Panc1 (cell line): ENCODE measurements at regions not wholly inside any gene's neighbourhood (a gene's known extent, or its start where the extent isn't known, plus 50 kb on each side); places are given as distances from the start of the nearest gene placed in this dataset.

Experiments used
- ATAC-seq: fragments of 200-7000 bp; cut with Tn5 transposase; 2 replicates; pipeline ENCODE4 v1.9.1; 2020; ENCODE audit warnings: mild to moderate bottlenecking, moderate library complexity
- BruUV-seq: library from RNA; stranded (reverse); fragments of 400-500 nt; replicated peaks from 2 replicates; lab custom pipeline; 2021; lab: Mats Ljungman, UMichigan
- CTCF ChIA-PET: fragments of 300-600 bp; sonication (Branson Sonifier 250); formaldehyde crosslinking; loops from one replicate; lab custom pipeline; 2022; ENCODE audit warnings: antibody characterized with exemption; lab: Charles Lee
- POLR2A ChIA-PET: fragments of 300-600 bp; sonication (Branson Sonifier 250); formaldehyde crosslinking; loops from one replicate; lab custom pipeline; 2022; ENCODE audit warnings: antibody characterized with exemption; lab: Charles Lee
- DNase-seq: peaks from one replicate; pipeline ENCODE4 v3.0.0-alpha.2; 2010; ENCODE audit warnings: low read depth, low spot score
- H3K27ac ChIP-seq: 2 replicates; pipeline ENCODE4 v1.5.1; 2011; ENCODE audit warnings: mild to moderate bottlenecking, low read length, inconsistent platforms
- H3K27me3 ChIP-seq: fragments of 200-500 bp; sonication (Bioruptor generic); 2 replicates; pipeline ENCODE4 v1.6.0; 2014; ENCODE audit warnings: low read length, inconsistent platforms; ENCODE audit not compliant: control insufficient read depth, insufficient read depth
- H3K36me3 ChIP-seq: fragments of 200-500 bp; sonication (Bioruptor generic); 2 replicates; pipeline ENCODE4 v1.5.1; 2014; ENCODE audit warnings: inconsistent platforms, mild to moderate bottlenecking, low read length, moderate library complexity; ENCODE audit not compliant: control insufficient read depth, insufficient read depth
- H3K4me1 ChIP-seq: 2 replicates; pipeline ENCODE4 v1.5.1; 2011; ENCODE audit warnings: inconsistent platforms, mild to moderate bottlenecking, low read length, moderate library complexity; ENCODE audit not compliant: control insufficient read depth, insufficient read depth
- H3K4me3 ChIP-seq, 2 experiments: 2 replicates each; pipeline ENCODE4 v1.5.1; 2011 to 2012; ENCODE audit warnings: low read depth in 2 of 2, low read length in 2 of 2, mild to moderate bottlenecking in 2 of 2, inconsistent platforms in 1 of 2, moderate library complexity in 1 of 2
- H3K9me3 ChIP-seq: fragments of 200-500 bp; sonication (Bioruptor generic); 2 replicates; pipeline ENCODE4 v1.5.1; 2014; ENCODE audit warnings: low read depth, mild to moderate bottlenecking, inconsistent platforms, low read length, moderate library complexity; ENCODE audit not compliant: control insufficient read depth, insufficient read depth
- POLR2AphosphoS5 ChIP-seq: IDR thresholded peaks from 2 replicates; pipeline ENCODE4 v1.6.1; 2012; ENCODE audit warnings: mild to moderate bottlenecking, low read depth, low read length, moderate library complexity
- SIN3A ChIP-seq: IDR thresholded peaks from 2 replicates; pipeline ENCODE4 v1.6.1; 2012; ENCODE audit warnings: low read depth, mild to moderate bottlenecking, low read length, moderate library complexity, borderline replicate concordance; ENCODE audit not compliant: insufficient read depth
- TCF7L2 ChIP-seq: IDR thresholded peaks from 2 replicates; pipeline ENCODE4 v1.6.1; 2011; ENCODE audit warnings: mild to moderate bottlenecking, low read depth, low read length, inconsistent platforms
- in situ Hi-C: cut with HindIII; loops from 2 replicates; pipeline ENCODE4 v1.10.0; 2016; ENCODE audit warnings: low sequenced_read_pairs, low pct_unique_long_range_greater_than_20kb
- intact Hi-C: fragments of 100-400 bp; cut with micrococcal nuclease; formaldehyde crosslinking; loops from one replicate; pipeline ENCODE4 v1.10.0; 2022; ENCODE audit not compliant: unreplicated experiment
- TF ChIP-seq, protein P1 (sequence below), 2 experiments: IDR thresholded peaks; 2 replicates each; pipeline ENCODE4 v1.6.1; 2011 to 2012; ENCODE audit warnings: low read depth in 2 of 2, control low read depth in 1 of 2, low read length in 1 of 2, mild to moderate bottlenecking in 1 of 2, moderate library complexity in 1 of 2; ENCODE audit not compliant: insufficient read depth in 1 of 2
- TF ChIP-seq, protein P2 (sequence below): fragments of 450-650 bp; IDR thresholded peaks from 2 replicates; pipeline ENCODE4 v1.5.1; 2017; ENCODE audit warnings: mild to moderate bottlenecking

DNA sequence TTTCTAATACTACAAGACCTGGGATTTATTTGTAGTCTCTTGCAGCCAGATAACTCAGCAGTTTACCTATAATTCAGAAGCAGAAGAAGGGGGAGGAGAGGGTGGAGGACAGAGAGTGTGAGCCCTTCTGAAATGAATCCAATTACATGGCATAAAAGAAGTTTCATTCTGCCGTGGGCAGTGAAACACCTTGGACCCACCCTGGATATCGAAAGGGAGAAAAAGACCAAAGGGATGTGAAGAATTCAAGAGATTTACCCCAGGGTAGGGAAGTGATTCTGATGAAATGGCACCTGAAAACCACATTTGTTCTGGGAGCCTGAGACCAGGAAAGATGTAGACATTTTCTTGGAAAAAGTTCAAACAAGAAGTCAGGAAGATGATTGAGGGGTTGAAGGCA, 140.9 kb downstream of the NDFIP2 start:
- CTCF ChIA-PET, result no interaction called here
- TF ChIP-seq, protein P1, sequence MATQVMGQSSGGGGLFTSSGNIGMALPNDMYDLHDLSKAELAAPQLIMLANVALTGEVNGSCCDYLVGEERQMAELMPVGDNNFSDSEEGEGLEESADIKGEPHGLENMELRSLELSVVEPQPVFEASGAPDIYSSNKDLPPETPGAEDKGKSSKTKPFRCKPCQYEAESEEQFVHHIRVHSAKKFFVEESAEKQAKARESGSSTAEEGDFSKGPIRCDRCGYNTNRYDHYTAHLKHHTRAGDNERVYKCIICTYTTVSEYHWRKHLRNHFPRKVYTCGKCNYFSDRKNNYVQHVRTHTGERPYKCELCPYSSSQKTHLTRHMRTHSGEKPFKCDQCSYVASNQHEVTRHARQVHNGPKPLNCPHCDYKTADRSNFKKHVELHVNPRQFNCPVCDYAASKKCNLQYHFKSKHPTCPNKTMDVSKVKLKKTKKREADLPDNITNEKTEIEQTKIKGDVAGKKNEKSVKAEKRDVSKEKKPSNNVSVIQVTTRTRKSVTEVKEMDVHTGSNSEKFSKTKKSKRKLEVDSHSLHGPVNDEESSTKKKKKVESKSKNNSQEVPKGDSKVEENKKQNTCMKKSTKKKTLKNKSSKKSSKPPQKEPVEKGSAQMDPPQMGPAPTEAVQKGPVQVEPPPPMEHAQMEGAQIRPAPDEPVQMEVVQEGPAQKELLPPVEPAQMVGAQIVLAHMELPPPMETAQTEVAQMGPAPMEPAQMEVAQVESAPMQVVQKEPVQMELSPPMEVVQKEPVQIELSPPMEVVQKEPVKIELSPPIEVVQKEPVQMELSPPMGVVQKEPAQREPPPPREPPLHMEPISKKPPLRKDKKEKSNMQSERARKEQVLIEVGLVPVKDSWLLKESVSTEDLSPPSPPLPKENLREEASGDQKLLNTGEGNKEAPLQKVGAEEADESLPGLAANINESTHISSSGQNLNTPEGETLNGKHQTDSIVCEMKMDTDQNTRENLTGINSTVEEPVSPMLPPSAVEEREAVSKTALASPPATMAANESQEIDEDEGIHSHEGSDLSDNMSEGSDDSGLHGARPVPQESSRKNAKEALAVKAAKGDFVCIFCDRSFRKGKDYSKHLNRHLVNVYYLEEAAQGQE (IDR thresholded peaks at IDR 0.05; ENCODE audit: insufficient read depth in 1 of 2, low read depth in 2 of 2, low read length in 1 of 2), result no peak
- TF ChIP-seq POLR2AphosphoS5 (no peak), TCF7L2 (no peak)
- TF ChIP-seq, protein P2, sequence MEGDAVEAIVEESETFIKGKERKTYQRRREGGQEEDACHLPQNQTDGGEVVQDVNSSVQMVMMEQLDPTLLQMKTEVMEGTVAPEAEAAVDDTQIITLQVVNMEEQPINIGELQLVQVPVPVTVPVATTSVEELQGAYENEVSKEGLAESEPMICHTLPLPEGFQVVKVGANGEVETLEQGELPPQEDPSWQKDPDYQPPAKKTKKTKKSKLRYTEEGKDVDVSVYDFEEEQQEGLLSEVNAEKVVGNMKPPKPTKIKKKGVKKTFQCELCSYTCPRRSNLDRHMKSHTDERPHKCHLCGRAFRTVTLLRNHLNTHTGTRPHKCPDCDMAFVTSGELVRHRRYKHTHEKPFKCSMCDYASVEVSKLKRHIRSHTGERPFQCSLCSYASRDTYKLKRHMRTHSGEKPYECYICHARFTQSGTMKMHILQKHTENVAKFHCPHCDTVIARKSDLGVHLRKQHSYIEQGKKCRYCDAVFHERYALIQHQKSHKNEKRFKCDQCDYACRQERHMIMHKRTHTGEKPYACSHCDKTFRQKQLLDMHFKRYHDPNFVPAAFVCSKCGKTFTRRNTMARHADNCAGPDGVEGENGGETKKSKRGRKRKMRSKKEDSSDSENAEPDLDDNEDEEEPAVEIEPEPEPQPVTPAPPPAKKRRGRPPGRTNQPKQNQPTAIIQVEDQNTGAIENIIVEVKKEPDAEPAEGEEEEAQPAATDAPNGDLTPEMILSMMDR, result no peak
- Histone ChIP-seq H3K4me1 (no peaks in the 10 kb centered on the region), H3K4me3 (no peak overlapping the region), H3K36me3 (no peaks in the 10 kb centered on the region), H3K27me3 (no peaks in the 10 kb centered on the region), H3K9me3 (no peaks in the 10 kb centered on the region), H3K27ac (no peak overlapping the region)
- POLR2A ChIA-PET, result no interaction called here
- BruUV-seq, result no TSS peak
- in situ Hi-C loops (no loop called here), intact Hi-C loops (no loop called here)
- DNase-seq (no peak), ATAC-seq (no peak)

DNA sequence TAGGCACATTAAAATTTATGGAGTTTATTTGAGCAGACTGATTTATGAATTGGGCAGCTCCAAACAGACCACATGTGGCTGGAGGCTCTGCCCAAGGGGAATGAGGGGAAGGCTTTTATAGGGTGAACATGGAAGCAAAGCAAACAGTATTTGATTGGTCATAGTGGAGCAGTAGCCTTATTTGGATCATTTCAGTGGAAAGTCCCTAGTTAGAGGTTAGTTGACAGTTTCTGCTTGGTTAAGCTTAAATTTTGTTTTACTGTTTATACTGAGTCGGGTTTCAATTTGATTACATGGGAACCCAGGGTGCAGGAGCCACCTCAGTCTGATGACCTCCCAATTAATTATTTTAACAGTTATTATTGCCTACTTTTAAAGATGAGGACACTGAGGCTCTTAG, 140.5 kb downstream of the NDFIP2 start:
- ChIA-PET POLR2A (no interaction called here), CTCF (no interaction called here)
- no peak for DNase-seq
- H3K27me3 ChIP-seq, result no peaks in the 10 kb centered on the region
- no peak overlapping the region for H3K27ac ChIP-seq
- H3K4me1 ChIP-seq, result no peaks in the 10 kb centered on the region
- TF ChIP-seq POLR2AphosphoS5, result no peak
- no peak for TF ChIP-seq TCF7L2
- TF ChIP-seq, protein P2, result no peak
- TF ChIP-seq, protein P1 (IDR thresholded peaks at IDR 0.05; ENCODE audit: insufficient read depth in 1 of 2, low read depth in 2 of 2, low read length in 1 of 2), result no peak
- no peak for TF ChIP-seq SIN3A
- BruUV-seq, result no TSS peak
- ATAC-seq, result no peak
- H3K36me3 ChIP-seq, result no peaks in the 10 kb centered on the region
- in situ Hi-C loops, result no loop called here
- H3K9me3 ChIP-seq, result no peaks in the 10 kb centered on the region
- intact Hi-C loops, result no loop called here
- no peak overlapping the region for H3K4me3 ChIP-seq
